Dendritic cell treated with granulocyte-macrophage colony-stimulating factor and Interleukin-4, amounts not matched to agents 40 ng/mL and 50 ng/mL, for 4 days (primary cell): ENCODE measurements at regions not wholly inside any gene's neighbourhood (a gene's known extent, or its start where the extent isn't known, plus 50 kb on each side); places are given as distances from the start of the nearest gene placed in this dataset.
A peak's percentile ranks its signal among the peaks of the same experiment; 100 is the strongest.

Source experiments
- H3K27ac Mint-ChIP-seq: one replicate; pipeline ENCODE4 v1.8.0; 2022; ENCODE audit warnings: mild to moderate bottlenecking, mixed read lengths
- H3K27me3 Mint-ChIP-seq: one replicate; pipeline ENCODE4 v1.8.0; 2022; ENCODE audit warnings: mild to moderate bottlenecking, mixed read lengths
- H3K36me3 Mint-ChIP-seq: one replicate; pipeline ENCODE4 v1.8.0; 2022; ENCODE audit warnings: low read depth, mixed read lengths
- H3K4me1 Mint-ChIP-seq: one replicate; pipeline ENCODE4 v1.8.0; 2022; ENCODE audit warnings: low read depth, mixed read lengths
- H3K4me3 Mint-ChIP-seq: one replicate; pipeline ENCODE4 v1.8.0; 2022; ENCODE audit warnings: mild to moderate bottlenecking, moderate library complexity, mixed read lengths
- H3K9me3 Mint-ChIP-seq: one replicate; pipeline ENCODE4 v1.8.0; 2022; ENCODE audit warnings: mixed read lengths
- intact Hi-C: fragments of 100-400 bp; cut with micrococcal nuclease; formaldehyde crosslinking; loops from one replicate; pipeline ENCODE4 v1.15.0; 2022

- Mint-ChIP-seq H3K27ac (no peak overlapping the region), H3K27me3 (no peaks in the 10 kb centered on the region), H3K9me3 (peaks cover 47% of the 10 kb centered on the region), H3K4me1 (no peaks in the 10 kb centered on the region), H3K36me3 (no peaks in the 10 kb centered on the region), H3K4me3 (no peak overlapping the region)
- intact Hi-C loops = no loop called here
These were observed 342.1 kb downstream of the RSL24D1 start for GRCh38 chr15:54854667-54855066.

- H3K27me3 Mint-ChIP-seq = no peaks in the 10 kb centered on the region
- intact Hi-C loops = no loop called here
- H3K9me3 Mint-ChIP-seq = peaks cover 27% of the 10 kb centered on the region
- peaks cover 10% of the 10 kb centered on the region for H3K4me1 Mint-ChIP-seq
- no peaks in the 10 kb centered on the region for H3K36me3 Mint-ChIP-seq
- no peak overlapping the region for H3K4me3 Mint-ChIP-seq
- H3K27ac Mint-ChIP-seq = no peak overlapping the region
These were observed 346.6 kb downstream of the RSL24D1 start for GRCh38 chr15:54850101-54850500.

GRCh38 chr15:54843006-54843405 is 353.7 kb downstream of the RSL24D1 start:
- H3K27me3 Mint-ChIP-seq = no peaks in the 10 kb centered on the region
- no peak overlapping the region for H3K4me3 Mint-ChIP-seq
- no peaks in the 10 kb centered on the region for H3K9me3 Mint-ChIP-seq
- intact Hi-C loops = loop anchor here (5.0 kb wide), 1 partner anchor 41 kb away; no protein-coding TSS in a partner anchor
- peaks cover 34% of the 10 kb centered on the region for H3K4me1 Mint-ChIP-seq
- peak overlapping the region; percentile 59 for H3K27ac Mint-ChIP-seq
- H3K36me3 Mint-ChIP-seq = no peaks in the 10 kb centered on the region

GRCh38 chr15:54841701-54842305 is 354.9 kb downstream of the RSL24D1 start:
- no peak overlapping the region for H3K4me3 Mint-ChIP-seq
- intact Hi-C loops = loop anchor here (5.0 kb wide), 1 partner anchor 40 kb away; no protein-coding TSS in a partner anchor
- no peaks in the 10 kb centered on the region for H3K27me3 Mint-ChIP-seq
- no peaks in the 10 kb centered on the region for H3K9me3 Mint-ChIP-seq
- H3K36me3 Mint-ChIP-seq = no peaks in the 10 kb centered on the region
- H3K27ac Mint-ChIP-seq = peak overlapping the region; percentile 59
- peaks cover 24% of the 10 kb centered on the region for H3K4me1 Mint-ChIP-seq

- Mint-ChIP-seq H3K4me1 (peaks cover 25% of the 10 kb centered on the region), H3K36me3 (no peaks in the 10 kb centered on the region), H3K9me3 (peaks cover 1% of the 10 kb centered on the region), H3K27ac (no peak overlapping the region), H3K4me3 (no peak overlapping the region), H3K27me3 (no peaks in the 10 kb centered on the region)
- intact Hi-C loops = loop anchor here (5.0 kb wide), 1 partner anchor 39 kb away; no protein-coding TSS in a partner anchor
These were observed 355.9 kb downstream of the RSL24D1 start for GRCh38 chr15:54840621-54841398.

GRCh38 chr15:54839379-54839778 is 357.4 kb downstream of the RSL24D1 start:
- no peak overlapping the region for H3K4me3 Mint-ChIP-seq

GRCh38 chr15:54836052-54836795 is 360.5 kb downstream of the RSL24D1 start:
- Mint-ChIP-seq H3K9me3 (peaks cover 15% of the 10 kb centered on the region), H3K36me3 (no peaks in the 10 kb centered on the region), H3K27ac (no peak overlapping the region), H3K4me1 (peaks cover 23% of the 10 kb centered on the region), H3K4me3 (no peak overlapping the region), H3K27me3 (no peaks in the 10 kb centered on the region)
- intact Hi-C loops = no loop called here

More at GRCh38 chr15:54839379-54839778, 357.4 kb downstream of the RSL24D1 start:
- intact Hi-C loops = no loop called here
- Mint-ChIP-seq H3K36me3 (no peaks in the 10 kb centered on the region), H3K4me1 (peaks cover 36% of the 10 kb centered on the region), H3K27me3 (no peaks in the 10 kb centered on the region), H3K9me3 (peaks cover 15% of the 10 kb centered on the region), H3K27ac (no peak overlapping the region)

GRCh38 chr15:54829821-54830220 is 366.9 kb downstream of the RSL24D1 start:
- H3K4me3 Mint-ChIP-seq = no peak overlapping the region
- no peaks in the 10 kb centered on the region for H3K36me3 Mint-ChIP-seq
- intact Hi-C loops = no loop called here
- H3K9me3 Mint-ChIP-seq = peaks cover 21% of the 10 kb centered on the region
- H3K27me3 Mint-ChIP-seq = no peaks in the 10 kb centered on the region
- peaks cover 22% of the 10 kb centered on the region for H3K4me1 Mint-ChIP-seq
- no peak overlapping the region for H3K27ac Mint-ChIP-seq

GRCh38 chr15:54820811-54821210 is 375.9 kb downstream of the RSL24D1 start:
- no peak overlapping the region for H3K27ac Mint-ChIP-seq
- H3K27me3 Mint-ChIP-seq = no peaks in the 10 kb centered on the region
- intact Hi-C loops = no loop called here
- H3K9me3 Mint-ChIP-seq = peaks cover 30% of the 10 kb centered on the region
- no peaks in the 10 kb centered on the region for H3K36me3 Mint-ChIP-seq
- H3K4me1 Mint-ChIP-seq = peaks cover 20% of the 10 kb centered on the region
- H3K4me3 Mint-ChIP-seq = no peak overlapping the region

- intact Hi-C loops = no loop called here
- H3K27ac Mint-ChIP-seq = peak overlapping the region; percentile 50
- H3K4me3 Mint-ChIP-seq = no peak overlapping the region
- peaks cover 34% of the 10 kb centered on the region for H3K9me3 Mint-ChIP-seq
- no peaks in the 10 kb centered on the region for H3K27me3 Mint-ChIP-seq
- peaks cover 20% of the 10 kb centered on the region for H3K4me1 Mint-ChIP-seq
- H3K36me3 Mint-ChIP-seq = no peaks in the 10 kb centered on the region
These were observed 376.6 kb downstream of the RSL24D1 start for GRCh38 chr15:54820098-54820497.

GRCh38 chr15:54816401-54816800 is 380.3 kb downstream of the RSL24D1 start:
- peaks cover 27% of the 10 kb centered on the region for H3K9me3 Mint-ChIP-seq
- H3K4me1 Mint-ChIP-seq = peaks cover 15% of the 10 kb centered on the region
- no peaks in the 10 kb centered on the region for H3K27me3 Mint-ChIP-seq
- H3K27ac Mint-ChIP-seq = no peak overlapping the region
- H3K36me3 Mint-ChIP-seq = no peaks in the 10 kb centered on the region
- H3K4me3 Mint-ChIP-seq = no peak overlapping the region
- intact Hi-C loops = no loop called here

GRCh38 chr15:54815556-54815955 is 381.2 kb downstream of the RSL24D1 start:
- Mint-ChIP-seq H3K4me3 (no peak overlapping the region), H3K27me3 (no peaks in the 10 kb centered on the region), H3K36me3 (no peaks in the 10 kb centered on the region), H3K27ac (no peak overlapping the region), H3K4me1 (peaks cover 15% of the 10 kb centered on the region), H3K9me3 (peaks cover 27% of the 10 kb centered on the region)
- intact Hi-C loops = no loop called here

- H3K4me3 Mint-ChIP-seq = no peak overlapping the region
- no peaks in the 10 kb centered on the region for H3K27me3 Mint-ChIP-seq
- intact Hi-C loops = no loop called here
- peaks cover 5% of the 10 kb centered on the region for H3K4me1 Mint-ChIP-seq
- H3K36me3 Mint-ChIP-seq = no peaks in the 10 kb centered on the region
- peaks cover 27% of the 10 kb centered on the region for H3K9me3 Mint-ChIP-seq
- no peak overlapping the region for H3K27ac Mint-ChIP-seq
These were observed 384.4 kb downstream of the RSL24D1 start for GRCh38 chr15:54812383-54812782.

- H3K36me3 Mint-ChIP-seq = no peaks in the 10 kb centered on the region
- H3K9me3 Mint-ChIP-seq = peaks cover 16% of the 10 kb centered on the region
- H3K27ac Mint-ChIP-seq = no peak overlapping the region
- H3K4me1 Mint-ChIP-seq = peaks cover 5% of the 10 kb centered on the region
- no peaks in the 10 kb centered on the region for H3K27me3 Mint-ChIP-seq
- H3K4me3 Mint-ChIP-seq = no peak overlapping the region
- intact Hi-C loops = no loop called here
These were observed 386.2 kb downstream of the RSL24D1 start for GRCh38 chr15:54810496-54810895.
